ENCODE measurements at regions not wholly inside any gene's neighbourhood (a gene's known extent, or its start where the extent isn't known, plus 50 kb on each side); places are given as distances from the start of the nearest gene placed in this dataset.

- H3K9me3 ChIP-seq (replicated peaks; ENCODE audit: insufficient read depth, low read length), result no peaks in the 10 kb centered on the region
- no peaks in the 10 kb centered on the region for H4K20me1 ChIP-seq (ENCODE audit: insufficient read depth, low read length)
- H3K4me1 ChIP-seq (ENCODE audit: low read length), result no peaks in the 10 kb centered on the region
- no peaks in the 10 kb centered on the region for H3K9me2 ChIP-seq (replicated peaks; ENCODE audit: insufficient read depth, low read length)
- H3K4me2 ChIP-seq (ENCODE audit: low read depth, low read length), result no peak overlapping the region
- DNase-seq, result no peak
- TF ChIP-seq EZH2phosphoT487 (IDR thresholded peaks at IDR 0.05; ENCODE audit: low read length), result no peak
- H3K27ac ChIP-seq (ENCODE audit: low read length), result no peak overlapping the region
- no peaks in the 10 kb centered on the region for H3K27me3 ChIP-seq (replicated peaks; ENCODE audit: insufficient read depth, low read length)
- H3K4me3 ChIP-seq (ENCODE audit: low read length), result no peak overlapping the region
- H3K9ac ChIP-seq (ENCODE audit: low read length), result no peak overlapping the region
- H3K36me3 ChIP-seq (replicated peaks; ENCODE audit: insufficient read depth, low read length), result no peaks in the 10 kb centered on the region
- H3K79me2 ChIP-seq (ENCODE audit: low read length), result no peaks in the 10 kb centered on the region
- no peaks in the 10 kb centered on the region for H3F3A ChIP-seq (ENCODE audit: insufficient read depth, low read length)
- no peak overlapping the region for H2AFZ ChIP-seq (ENCODE audit: low read length)
Measured at GRCh38 chr2:66324356-66324755, 110.6 kb upstream of the MEIS1 start.

GRCh38 chr2:66323406-66323805, 111.5 kb upstream of the MEIS1 start:
- Histone ChIP-seq H2AFZ (ENCODE audit: low read length) (no peak overlapping the region), H3F3A (ENCODE audit: insufficient read depth, low read length) (no peaks in the 10 kb centered on the region), H3K9ac (ENCODE audit: low read length) (no peak overlapping the region), H3K9me3 (replicated peaks; ENCODE audit: insufficient read depth, low read length) (no peaks in the 10 kb centered on the region), H3K27me3 (replicated peaks; ENCODE audit: insufficient read depth, low read length) (no peaks in the 10 kb centered on the region), H3K4me1 (ENCODE audit: low read length) (no peaks in the 10 kb centered on the region), H4K20me1 (ENCODE audit: insufficient read depth, low read length) (no peaks in the 10 kb centered on the region), H3K9me2 (replicated peaks; ENCODE audit: insufficient read depth, low read length) (no peaks in the 10 kb centered on the region), H3K79me2 (ENCODE audit: low read length) (no peaks in the 10 kb centered on the region), H3K27ac (ENCODE audit: low read length) (no peak overlapping the region), H3K36me3 (replicated peaks; ENCODE audit: insufficient read depth, low read length) (no peaks in the 10 kb centered on the region), H3K4me3 (ENCODE audit: low read length) (no peak overlapping the region), H3K4me2 (ENCODE audit: low read depth, low read length) (no peak overlapping the region)
- TF ChIP-seq CTCF (IDR thresholded peaks at IDR 0.05; ENCODE audit: low read length) (no peak), EZH2phosphoT487 (IDR thresholded peaks at IDR 0.05; ENCODE audit: low read length) (no peak), EZH2 (optimal IDR thresholded peaks at IDR 0.05; ENCODE audit: low read depth, low read length) (no peak)
- DNase-seq, result no peak

GRCh38 chr2:66322506-66323260, 112.2 kb upstream of the MEIS1 start:
- H3K9ac ChIP-seq (ENCODE audit: low read length), result no peak overlapping the region
- TF ChIP-seq EZH2phosphoT487 (IDR thresholded peaks at IDR 0.05; ENCODE audit: low read length) (no peak), CTCF (IDR thresholded peaks at IDR 0.05; ENCODE audit: low read length) (no peak), EZH2 (optimal IDR thresholded peaks at IDR 0.05; ENCODE audit: low read depth, low read length) (no peak)
- H3K27me3 ChIP-seq (replicated peaks; ENCODE audit: insufficient read depth, low read length), result no peaks in the 10 kb centered on the region

GRCh38 chr2:66318009-66318561, 116.8 kb upstream of the MEIS1 start:
- Histone ChIP-seq H3F3A (ENCODE audit: insufficient read depth, low read length) (no peaks in the 10 kb centered on the region), H3K27me3 (replicated peaks; ENCODE audit: insufficient read depth, low read length) (no peaks in the 10 kb centered on the region), H4K20me1 (ENCODE audit: insufficient read depth, low read length) (no peaks in the 10 kb centered on the region), H2AFZ (ENCODE audit: low read length) (no peak overlapping the region), H3K9me3 (replicated peaks; ENCODE audit: insufficient read depth, low read length) (no peaks in the 10 kb centered on the region), H3K9me2 (replicated peaks; ENCODE audit: insufficient read depth, low read length) (no peaks in the 10 kb centered on the region), H3K36me3 (replicated peaks; ENCODE audit: insufficient read depth, low read length) (no peaks in the 10 kb centered on the region), H3K4me2 (ENCODE audit: low read depth, low read length) (no peak overlapping the region), H3K9ac (ENCODE audit: low read length) (no peak overlapping the region), H3K4me1 (ENCODE audit: low read length) (no peaks in the 10 kb centered on the region), H3K79me2 (ENCODE audit: low read length) (no peaks in the 10 kb centered on the region), H3K4me3 (ENCODE audit: low read length) (no peak overlapping the region), H3K27ac (ENCODE audit: low read length) (no peak overlapping the region)
- TF ChIP-seq CTCF (IDR thresholded peaks at IDR 0.05; ENCODE audit: low read length) (no peak), EZH2 (optimal IDR thresholded peaks at IDR 0.05; ENCODE audit: low read depth, low read length) (no peak), EZH2phosphoT487 (IDR thresholded peaks at IDR 0.05; ENCODE audit: low read length) (no peak)
- DNase-seq, result no peak

More at GRCh38 chr2:66322506-66323260, 112.2 kb upstream of the MEIS1 start:
- Histone ChIP-seq H3K9me2 (replicated peaks; ENCODE audit: insufficient read depth, low read length) (no peaks in the 10 kb centered on the region), H3K79me2 (ENCODE audit: low read length) (no peaks in the 10 kb centered on the region), H2AFZ (ENCODE audit: low read length) (no peak overlapping the region), H3K4me1 (ENCODE audit: low read length) (no peaks in the 10 kb centered on the region), H3K4me2 (ENCODE audit: low read depth, low read length) (no peak overlapping the region), H3K36me3 (replicated peaks; ENCODE audit: insufficient read depth, low read length) (no peaks in the 10 kb centered on the region), H3K27ac (ENCODE audit: low read length) (no peak overlapping the region), H3F3A (ENCODE audit: insufficient read depth, low read length) (no peaks in the 10 kb centered on the region), H4K20me1 (ENCODE audit: insufficient read depth, low read length) (no peaks in the 10 kb centered on the region), H3K4me3 (ENCODE audit: low read length) (no peak overlapping the region), H3K9me3 (replicated peaks; ENCODE audit: insufficient read depth, low read length) (no peaks in the 10 kb centered on the region)
- no peak for DNase-seq
